ENCODE measurements at regions not wholly inside any gene's neighbourhood (a gene's known extent, or its start where the extent isn't known, plus 50 kb on each side); places are given as distances from the start of the nearest gene placed in this dataset.

GRCh38 chr9:106588626-106589025 lies 274.3 kb upstream of the ZNF462 start:
- H3K9me3 ChIP-seq: no peaks in the 10 kb centered on the region
- H3K36me3 ChIP-seq (replicated peaks in 1 of 2; ENCODE audit: insufficient read depth in 1 of 2, low read depth in 2 of 2): no peaks in the 10 kb centered on the region
- 42 to 47% methylated on average over 5 of the region's 5 CpGs for WGBS, 2 donors
- no peak overlapping the region for H3K27ac ChIP-seq
- H3K4me3 ChIP-seq: no peak overlapping the region
- intact Hi-C loops (cut with DNase I): no loop called here
- no peaks in the 10 kb centered on the region for H3K27me3 ChIP-seq
- H3K4me1 ChIP-seq: no peaks in the 10 kb centered on the region
- DNase-seq (no peak), ATAC-seq (no peak)
- TF ChIP-seq CTCF (IDR thresholded peaks at IDR 0.05) (no peak), POLR2A (IDR thresholded peaks at IDR 0.05) (no peak)

DNA sequence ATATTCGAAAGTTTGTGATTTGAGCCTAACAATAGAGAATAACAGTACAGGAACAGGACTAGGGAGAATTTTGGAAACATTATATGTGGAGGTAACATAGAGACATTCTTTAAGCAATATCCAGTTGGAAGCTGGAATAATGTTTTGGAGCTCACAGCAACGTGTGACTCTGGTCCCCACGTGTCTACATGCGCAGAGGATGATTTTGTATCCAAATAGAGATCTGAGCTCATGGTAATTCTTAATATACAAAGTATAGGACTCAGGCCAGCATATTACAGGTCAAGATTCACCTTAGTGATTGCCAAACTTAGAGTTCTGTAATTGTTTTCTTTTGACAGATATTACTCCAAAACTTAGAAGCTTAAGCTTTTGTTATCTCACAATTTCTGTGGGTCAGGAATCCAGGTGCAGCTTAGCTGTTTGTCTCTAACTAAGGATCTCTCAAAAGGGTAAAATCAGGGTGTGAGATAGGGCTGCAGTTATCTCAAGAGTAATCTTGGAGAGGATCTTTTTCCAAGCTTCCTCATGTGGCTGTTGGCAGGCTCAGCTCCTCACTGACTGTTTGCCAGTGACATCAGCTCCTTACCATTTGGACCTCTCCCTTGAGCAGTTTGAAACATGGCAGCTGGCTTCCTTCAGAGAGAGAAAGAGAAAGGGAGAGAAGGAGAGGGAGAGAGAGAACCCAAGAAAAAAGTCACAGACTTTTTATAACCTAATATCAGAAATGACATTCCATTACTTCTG lies 272.0 kb upstream of the ZNF462 start:
- no peaks in the 10 kb centered on the region for H3K4me1 ChIP-seq
- intact Hi-C loops (cut with DNase I): no loop called here
- H3K9me3 ChIP-seq: no peaks in the 10 kb centered on the region
- H3K36me3 ChIP-seq (replicated peaks in 1 of 2; ENCODE audit: insufficient read depth in 1 of 2, low read depth in 2 of 2): no peaks in the 10 kb centered on the region
- no peak for TF ChIP-seq POLR2A (IDR thresholded peaks at IDR 0.05)
- TF ChIP-seq CTCF (IDR thresholded peaks at IDR 0.05): no peak
- no peak overlapping the region for H3K27ac ChIP-seq
- no peak for ATAC-seq
- no peak for DNase-seq
- no peaks in the 10 kb centered on the region for H3K27me3 ChIP-seq
- no peak overlapping the region for H3K4me3 ChIP-seq
- 62 to 68% methylated on average over 4 of the region's 4 CpGs for WGBS, 2 donors

DNA sequence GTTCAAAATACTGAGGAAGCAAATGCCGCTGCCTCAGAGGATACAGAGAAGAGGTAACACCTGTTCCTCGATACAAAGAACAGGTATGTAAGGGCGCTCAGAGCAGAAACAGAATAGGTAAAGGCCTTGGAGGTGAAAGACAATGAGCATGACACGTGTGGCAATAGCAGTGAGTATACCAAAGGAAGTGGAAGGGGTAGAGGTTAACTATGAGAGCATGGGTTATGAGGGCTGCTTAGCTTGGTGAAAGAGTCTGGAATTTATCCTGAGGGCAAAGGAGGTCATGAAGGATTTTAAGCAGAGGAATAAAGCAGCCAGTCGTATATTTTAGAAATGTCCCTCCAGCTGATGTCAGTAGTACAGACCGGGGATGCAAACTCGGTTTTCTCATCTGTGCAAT lies 269.8 kb upstream of the ZNF462 start:
- no peaks in the 10 kb centered on the region for H3K9me3 ChIP-seq
- DNase-seq: no peak
- TF ChIP-seq POLR2A (IDR thresholded peaks at IDR 0.05): no peak
- no peak for TF ChIP-seq CTCF (IDR thresholded peaks at IDR 0.05)

GRCh38 chr9:106596984-106597383 lies 266.0 kb upstream of the ZNF462 start:
- 37 to 60% methylated on average over 4 of the region's 4 CpGs for WGBS, 2 donors
- no peak overlapping the region for H3K27ac ChIP-seq
- intact Hi-C loops (cut with DNase I): no loop called here
- no peak overlapping the region for H3K4me3 ChIP-seq
- H3K36me3 ChIP-seq (replicated peaks in 1 of 2; ENCODE audit: insufficient read depth in 1 of 2, low read depth in 2 of 2): no peaks in the 10 kb centered on the region
- no peaks in the 10 kb centered on the region for H3K4me1 ChIP-seq
- H3K27me3 ChIP-seq: no peaks in the 10 kb centered on the region
- TF ChIP-seq CTCF (IDR thresholded peaks at IDR 0.05) (no peak), POLR2A (IDR thresholded peaks at IDR 0.05) (no peak)
- ATAC-seq (no peak), DNase-seq (no peak)
- H3K9me3 ChIP-seq: no peaks in the 10 kb centered on the region

More for the DNA sequence above, 269.8 kb upstream of the ZNF462 start:
- no peak overlapping the region for H3K4me3 ChIP-seq
- no peak for ATAC-seq
- H3K27me3 ChIP-seq: no peaks in the 10 kb centered on the region
- WGBS, 2 donors: 64 to 70% methylated on average over 7 of the region's 7 CpGs
- H3K4me1 ChIP-seq: no peaks in the 10 kb centered on the region
- H3K36me3 ChIP-seq (replicated peaks in 1 of 2; ENCODE audit: insufficient read depth in 1 of 2, low read depth in 2 of 2): no peaks in the 10 kb centered on the region
- H3K27ac ChIP-seq: no peak overlapping the region
- intact Hi-C loops (cut with DNase I): no loop called here

DNA sequence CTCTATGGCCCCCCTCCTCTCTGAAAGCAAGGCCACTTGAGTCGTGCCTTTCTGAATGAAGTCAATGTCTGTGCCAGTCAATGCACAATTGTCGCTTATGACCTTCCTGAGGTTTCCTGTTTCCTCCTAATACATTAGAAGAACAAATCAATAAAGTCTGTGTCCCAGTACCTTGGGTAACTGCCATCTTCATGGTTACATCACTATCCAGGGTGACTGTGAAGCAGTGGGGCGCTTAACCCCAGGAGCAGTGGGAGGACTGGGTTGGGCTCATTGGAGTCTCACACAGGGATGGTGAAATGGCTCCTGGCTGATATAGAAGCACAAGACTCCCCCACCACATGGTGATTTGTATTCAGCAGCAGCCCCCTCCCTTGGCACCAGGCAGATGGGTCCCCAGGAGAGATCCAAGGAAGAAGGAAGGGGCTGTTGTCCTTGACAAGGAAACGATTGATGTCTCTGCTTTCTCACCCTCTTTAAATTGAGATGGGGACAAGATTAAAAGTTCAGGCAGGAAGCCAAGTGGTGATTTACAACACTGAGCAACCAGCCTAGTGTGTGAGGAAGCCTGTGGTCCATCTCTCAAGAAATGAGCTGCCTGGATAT lies 261.9 kb upstream of the ZNF462 start:
- H3K36me3 ChIP-seq (replicated peaks in 1 of 2; ENCODE audit: insufficient read depth in 1 of 2, low read depth in 2 of 2): no peaks in the 10 kb centered on the region
- DNase-seq: no peak

More for the DNA sequence above, 261.9 kb upstream of the ZNF462 start:
- Histone ChIP-seq H3K27ac (no peak overlapping the region), H3K9me3 (no peaks in the 10 kb centered on the region), H3K4me1 (no peaks in the 10 kb centered on the region), H3K27me3 (no peaks in the 10 kb centered on the region), H3K4me3 (no peak overlapping the region)
- 51 to 54% methylated on average over 4 of the region's 4 CpGs for WGBS, 2 donors
- intact Hi-C loops (cut with DNase I): no loop called here
- no peak for ATAC-seq
- TF ChIP-seq POLR2A (IDR thresholded peaks at IDR 0.05): no peak
- no peak for TF ChIP-seq CTCF (IDR thresholded peaks at IDR 0.05)
